NCI-H1417 (cell line): ENCODE measurements at regions not wholly inside any gene's neighbourhood (a gene's known extent, or its start where the extent isn't known, plus 50 kb on each side); places are given as distances from the start of the nearest gene placed in this dataset.

Source experiments
- DNase-seq, 3 experiments: peaks; one replicate each; lab custom pipeline; 2025; lab: John Stamatoyannopoulos, UW

- no peak for DNase-seq
Observed at GRCh38 chr3:115332998-115333397, 185.9 kb upstream of the ZBTB20 start.

- DNase-seq, result no peak
Observed at GRCh38 chr3:115336836-115337235, 189.7 kb upstream of the ZBTB20 start.

DNA sequence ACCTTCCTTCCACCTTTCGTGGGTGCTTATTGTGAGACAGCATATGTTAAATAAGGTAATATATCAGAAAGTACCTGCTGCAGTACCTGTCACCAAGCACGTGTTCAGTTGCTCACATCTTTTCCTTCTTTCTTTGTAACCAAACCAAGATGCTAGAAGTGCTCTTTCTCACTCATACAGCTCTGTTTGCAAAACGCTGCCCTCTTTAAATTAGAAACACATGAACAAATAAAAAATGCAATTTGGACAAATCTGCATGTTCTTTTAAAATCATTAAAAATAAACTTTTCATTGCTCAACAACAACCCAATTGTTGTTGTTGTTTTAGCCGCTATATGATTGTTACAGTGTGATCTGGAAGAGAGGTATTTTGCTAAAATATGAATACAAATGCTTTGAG, 193.5 kb upstream of the ZBTB20 start:
- no peak for DNase-seq

GRCh38 chr3:115341208-115341607, 194.1 kb upstream of the ZBTB20 start:
- DNase-seq, result no peak

- DNase-seq, result no peak
Observed at GRCh38 chr3:115347737-115348136, 200.6 kb upstream of the ZBTB20 start.

DNA sequence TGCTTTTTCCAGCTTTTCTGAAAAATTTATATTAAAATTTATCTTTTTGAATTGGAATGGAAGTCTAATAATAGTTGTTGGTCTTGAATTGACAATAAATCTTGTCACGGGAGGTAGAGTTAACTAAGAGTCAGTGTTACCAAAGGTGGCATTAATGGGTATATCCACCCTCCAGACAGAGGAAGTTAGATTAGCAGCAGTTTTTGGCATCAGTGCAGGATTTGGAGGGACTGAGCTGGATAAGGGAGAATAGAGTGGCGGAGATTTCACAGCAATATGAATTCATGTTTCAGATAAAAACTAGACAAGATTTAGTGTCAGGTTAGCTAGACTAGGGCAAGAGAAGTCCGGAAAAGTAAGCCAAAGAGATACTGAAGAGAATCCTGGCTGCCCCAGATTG, 201.3 kb upstream of the ZBTB20 start:
- no peak for DNase-seq

GRCh38 chr3:115348951-115349745, 202.1 kb upstream of the ZBTB20 start:
- DNase-seq, result no peak

- no peak for DNase-seq
Observed at GRCh38 chr3:115350606-115351005, 203.5 kb upstream of the ZBTB20 start.

DNA sequence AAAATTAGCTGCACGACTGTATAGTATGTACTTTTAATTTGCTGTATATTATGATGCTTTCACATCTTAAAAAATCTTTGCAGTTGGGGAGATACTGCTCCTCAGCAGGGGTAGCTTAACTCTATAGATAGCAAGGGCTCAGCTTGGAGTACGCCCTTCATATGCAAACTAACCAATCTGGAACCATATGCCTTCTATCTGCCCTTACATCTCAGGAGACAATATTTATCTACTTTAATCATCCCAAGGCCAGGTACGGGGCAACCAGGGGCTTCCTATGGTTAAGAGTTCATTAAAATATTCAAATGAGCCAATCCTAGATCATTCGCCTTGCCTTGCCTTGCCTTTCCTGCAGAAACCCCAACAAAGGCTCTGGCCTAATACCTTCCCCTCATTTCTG, 204.1 kb upstream of the ZBTB20 start:
- no peak for DNase-seq

GRCh38 chr3:115354010-115354409, 206.9 kb upstream of the ZBTB20 start:
- no peak for DNase-seq

DNA sequence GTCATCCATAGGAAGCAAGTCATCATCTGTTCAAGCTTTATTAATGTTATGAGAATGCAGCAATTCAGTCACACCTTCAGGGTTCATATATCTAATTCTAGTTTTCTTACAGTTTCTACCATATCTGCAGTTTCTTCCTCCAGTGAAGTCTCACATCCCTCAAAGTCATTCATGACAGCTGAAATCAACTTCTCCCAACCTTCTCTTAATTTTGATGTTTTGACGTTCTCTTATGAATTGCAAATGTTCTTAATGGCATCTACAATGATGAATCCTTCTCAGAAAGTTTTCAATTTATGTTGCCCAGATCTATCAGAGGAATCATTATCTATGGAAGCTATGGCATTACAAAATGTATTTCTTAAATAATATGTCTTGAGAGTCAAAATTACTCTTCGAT, 210.4 kb upstream of the ZBTB20 start:
- DNase-seq, result no peak

DNA sequence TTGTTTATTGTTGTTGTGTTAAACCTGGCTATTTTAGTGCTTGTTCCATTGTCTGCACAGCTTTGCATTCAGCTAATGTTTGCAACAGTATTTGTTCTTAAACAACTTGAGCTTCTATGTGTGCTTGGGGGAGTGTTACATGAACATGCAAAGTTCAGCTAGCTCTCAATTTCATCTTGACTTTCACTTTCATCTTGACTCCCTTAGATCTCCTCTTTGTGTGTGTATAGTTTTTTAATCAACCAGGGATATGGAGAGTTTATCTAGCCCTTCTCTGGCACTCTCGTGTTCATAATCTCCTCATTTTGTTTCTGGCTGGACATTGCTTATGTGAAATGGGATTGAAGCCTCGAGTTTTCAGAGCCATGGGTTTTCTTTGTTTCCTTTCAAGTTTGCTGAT, 212.4 kb upstream of the ZBTB20 start:
- DNase-seq, result no peak

DNA sequence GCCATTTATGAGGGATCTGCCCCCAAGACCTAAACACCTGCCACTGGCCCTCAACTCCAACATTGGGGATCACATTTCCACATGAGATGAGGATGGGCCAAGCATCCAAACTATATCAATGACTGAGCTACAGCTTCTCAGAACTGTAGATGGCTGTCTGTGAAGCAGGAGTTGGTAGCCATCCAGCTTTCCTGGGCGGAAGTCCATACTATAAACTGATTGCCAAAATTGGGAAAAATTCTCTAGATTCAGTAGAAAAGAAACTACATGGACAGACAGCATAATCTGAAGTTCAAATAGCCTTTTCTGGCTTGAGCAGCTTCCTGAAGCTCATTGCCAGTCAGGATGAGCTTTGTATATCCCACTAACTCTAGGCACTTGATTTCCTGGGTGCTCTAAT, 214.7 kb upstream of the ZBTB20 start:
- no peak for DNase-seq

GRCh38 chr3:115363071-115363470, 216.0 kb upstream of the ZBTB20 start:
- DNase-seq, result no peak

DNA sequence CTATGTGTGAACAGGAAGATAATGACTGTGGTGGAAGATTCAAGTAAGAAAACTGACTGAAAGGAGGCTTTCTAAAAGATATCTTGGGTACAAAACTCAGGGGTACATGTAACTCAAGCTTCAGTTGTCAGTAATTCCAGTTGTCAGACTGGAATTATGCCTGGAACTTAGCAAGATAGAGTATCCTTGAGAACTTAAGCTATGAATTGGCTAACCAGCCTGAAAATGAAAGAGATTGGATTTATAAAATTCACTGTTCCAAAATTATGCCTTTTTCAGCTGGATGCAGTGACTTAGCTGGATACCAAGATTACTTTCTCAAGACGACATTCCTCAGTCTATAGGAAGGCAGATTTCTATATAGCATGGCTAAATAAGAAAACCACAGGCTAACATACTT, 221.9 kb upstream of the ZBTB20 start:
- no peak for DNase-seq

DNA sequence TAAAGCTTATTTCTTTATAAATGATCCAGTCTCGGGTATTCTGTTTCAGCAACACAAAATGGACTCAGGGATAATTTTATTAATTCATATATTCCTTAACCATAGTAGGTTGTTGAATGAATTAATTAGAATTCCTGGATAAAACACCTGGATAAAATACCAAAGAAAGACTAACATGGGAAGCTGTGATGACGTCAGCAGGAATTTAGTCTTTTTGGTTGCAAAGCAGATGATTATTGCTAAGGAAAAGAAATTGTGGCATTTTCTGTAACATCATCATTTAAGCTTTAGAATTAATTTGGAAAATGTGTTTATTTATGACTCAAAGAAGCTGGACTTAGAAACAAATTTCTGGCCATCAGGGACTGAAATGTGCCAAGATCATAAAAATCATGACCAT, 228.3 kb upstream of the ZBTB20 start:
- DNase-seq, result no peak

DNA sequence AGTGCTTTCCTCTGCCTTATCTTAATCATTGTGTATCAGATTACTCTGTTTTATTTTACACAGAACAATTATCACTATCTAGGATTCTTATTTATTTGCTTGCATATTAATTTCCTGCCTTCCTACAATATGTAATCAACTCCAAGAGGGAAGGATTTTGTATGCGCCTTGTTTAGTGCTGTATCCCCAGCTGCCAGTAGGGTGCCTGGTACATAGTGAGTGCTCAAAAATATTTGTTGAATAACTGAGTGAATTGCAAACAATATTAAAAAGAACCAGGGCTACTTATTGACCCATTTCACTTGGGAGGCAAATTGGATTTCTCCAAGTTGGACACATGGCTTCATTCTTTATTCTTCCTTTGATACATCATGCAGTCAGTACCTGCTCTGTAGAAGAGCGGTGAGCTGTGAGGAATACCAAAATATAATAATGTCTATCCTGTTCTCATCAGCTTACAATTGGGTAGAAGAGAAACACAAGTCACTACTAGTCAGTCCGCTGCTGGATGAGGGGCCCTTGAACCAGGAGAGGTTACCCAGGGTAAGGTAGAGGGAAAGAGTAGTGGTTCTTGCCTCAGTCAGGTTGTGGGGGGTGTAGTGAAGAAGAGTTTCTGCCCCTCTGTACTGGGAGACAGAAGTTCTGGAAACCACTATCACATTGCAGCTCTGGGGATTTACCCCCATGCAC, 233.9 kb upstream of the ZBTB20 start:
- no peak for DNase-seq

- DNase-seq, result no peak
Observed at GRCh38 chr3:115381573-115381912, 234.5 kb upstream of the ZBTB20 start.

DNA sequence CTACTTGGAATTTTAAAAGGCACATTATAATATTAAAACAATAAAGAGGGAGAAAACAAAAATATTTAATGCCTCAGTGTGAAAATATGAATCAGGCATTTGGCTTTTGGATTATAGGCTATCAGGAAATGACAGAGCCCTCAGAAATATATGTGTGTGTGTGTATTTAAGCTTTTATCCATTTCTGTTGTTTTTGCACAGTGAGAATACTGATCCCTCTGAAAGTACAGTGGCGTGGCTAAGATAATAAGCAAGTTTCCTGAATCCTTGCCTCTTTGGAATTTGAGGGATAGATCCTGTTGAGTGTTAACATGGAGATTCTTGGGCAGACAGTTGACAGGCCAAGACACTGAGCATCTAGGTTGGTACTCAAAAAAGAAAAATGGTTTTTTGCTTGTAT, 234.8 kb upstream of the ZBTB20 start:
- no peak for DNase-seq

- DNase-seq, result no peak
Observed at GRCh38 chr3:115384381-115384780, 237.3 kb upstream of the ZBTB20 start.

DNA sequence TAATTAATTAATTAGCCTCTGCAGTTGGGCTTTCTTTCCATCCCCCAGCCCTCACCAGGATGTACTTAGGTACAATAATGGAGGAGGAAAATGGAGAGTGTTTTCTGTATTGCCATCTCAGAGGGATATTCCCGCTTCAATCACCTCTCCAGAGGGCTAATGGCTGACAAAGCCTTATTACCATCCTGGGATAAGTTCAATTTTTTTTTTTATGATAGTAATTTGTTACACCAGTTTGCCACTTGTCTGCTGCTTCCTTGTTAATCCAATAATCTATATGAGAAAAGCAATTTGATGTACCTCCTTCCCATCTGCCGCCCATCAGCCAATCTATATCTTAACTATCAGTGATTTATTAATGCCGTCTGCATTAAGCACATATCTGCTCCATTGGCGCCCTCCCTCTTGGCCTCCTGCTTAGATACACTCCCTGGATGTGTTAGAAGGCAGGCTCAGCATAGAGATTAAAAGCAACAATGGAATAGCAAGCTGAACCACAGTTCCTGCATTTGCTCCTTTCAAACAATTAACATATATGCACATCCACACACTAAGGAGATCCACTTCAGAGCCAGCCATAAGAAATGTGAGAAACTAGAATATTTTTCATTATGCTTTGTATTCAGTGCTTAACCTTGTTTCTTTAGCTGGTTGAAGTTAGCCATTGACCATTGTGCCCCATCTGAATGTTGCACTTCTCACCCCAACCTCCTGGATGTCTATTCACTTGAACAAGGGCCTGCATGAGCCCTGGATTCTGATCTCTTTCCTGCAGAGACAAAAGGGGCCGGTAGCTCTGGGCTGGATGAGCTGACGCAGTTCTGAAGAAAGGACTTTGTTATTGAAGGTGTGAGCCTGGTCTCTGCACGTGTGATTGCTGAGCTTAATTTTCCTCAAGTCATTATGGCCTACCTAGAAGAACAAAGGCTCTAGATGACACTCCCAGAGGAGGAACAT, 237.3 kb upstream of the GAP43 start:
- peak; percentile 8 to 25 (median 16) for DNase-seq

DNA sequence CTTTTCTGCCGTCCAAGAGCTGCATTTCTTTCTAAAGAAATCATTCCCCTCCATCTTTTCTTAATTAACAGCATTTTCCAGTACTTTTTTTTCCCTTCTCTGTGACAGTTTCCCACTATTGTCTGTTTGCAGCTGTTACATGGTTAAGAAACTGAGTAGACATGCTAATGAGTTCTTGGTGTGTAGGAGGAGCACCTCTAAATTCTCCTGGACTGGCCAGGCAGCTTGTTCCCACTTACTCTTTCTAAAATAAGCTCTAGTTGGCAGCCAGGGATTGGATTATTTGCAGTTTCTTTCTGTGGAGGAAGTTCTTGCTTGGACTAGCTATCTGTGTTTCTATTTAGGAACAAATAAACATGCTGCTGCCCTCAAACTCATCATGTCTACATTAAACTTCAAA, 235.1 kb upstream of the GAP43 start:
- DNase-seq, result no peak

GRCh38 chr3:115388811-115389210, 234.5 kb upstream of the GAP43 start:
- no peak for DNase-seq
